Tibial nerve (tissue), 4 donors: ENCODE measurements at regions not wholly inside any gene's neighbourhood (a gene's known extent, or its start where the extent isn't known, plus 50 kb on each side); places are given as distances from the start of the nearest gene placed in this dataset.

ENCODE experiments used
- CTCF ChIP-seq, 5 experiments: fragments of 200-600 bp in 3 of 5; fragments of 450-650 bp in 2 of 5; sonication (generic) in 3 of 5; IDR thresholded peaks; one replicate each; pipeline ENCODE4 v1.5.1; 2016 to 2019; ENCODE audit warnings: antibody characterized with exemption in 5 of 5, mild to moderate bottlenecking in 3 of 5, moderate library complexity in 2 of 5
- EP300 ChIP-seq, 2 donors: sonication (generic); formaldehyde crosslinking; IDR thresholded peaks; one replicate each; pipeline ENCODE4 v1.6.1; 2017; ENCODE audit warnings: antibody characterized with exemption in 2 of 2, mild to moderate bottlenecking in 1 of 2
- POLR2A ChIP-seq, 2 donors: fragments of 450-650 bp; IDR thresholded peaks; one replicate each; pipeline ENCODE4 v1.6.1; 2017; ENCODE audit warnings: antibody characterized with exemption in 2 of 2, mild to moderate bottlenecking in 2 of 2, moderate library complexity in 2 of 2

DNA sequence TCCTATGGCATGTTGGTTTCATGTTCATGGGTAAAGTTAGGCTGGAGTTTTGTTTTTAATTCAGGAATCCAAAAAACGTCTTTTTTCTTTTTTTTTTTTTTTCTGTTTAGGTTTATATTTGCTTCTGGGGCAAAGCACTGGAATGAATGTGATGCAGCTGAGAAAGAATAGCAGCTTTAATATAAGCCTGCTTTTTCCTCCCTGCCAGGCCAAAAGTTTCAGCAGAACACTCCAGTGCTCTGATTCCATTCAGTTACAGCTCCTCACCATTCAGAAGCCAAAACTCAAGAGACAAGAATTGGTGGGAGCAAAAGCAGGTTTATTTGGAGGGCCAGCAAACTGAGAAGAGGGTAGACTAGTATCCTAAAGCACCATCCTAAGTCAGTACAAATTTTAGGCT, 102.7 kb upstream of the PELI1 start:
- TF ChIP-seq CTCF (IDR thresholded peaks at IDR 0.05) (no peak), POLR2A (IDR thresholded peaks at IDR 0.05) (no peak), EP300 (IDR thresholded peaks at IDR 0.05) (no peak)
